Iris pigment epithelial cell (primary cell): ENCODE measurements at regions not wholly inside any gene's neighbourhood (a gene's known extent, or its start where the extent isn't known, plus 50 kb on each side); places are given as distances from the start of the nearest gene placed in this dataset.
"Not testable (repeated sequence)": the region's sequence is repeated elsewhere in the genome, so short reads cannot be mapped to it uniquely, and the experiment has no call there.

Source experiments
- DNase-seq: peaks from one replicate; pipeline ENCODE4 v3.0.0-alpha.2; 2011; ENCODE audit warnings: low read depth

DNA sequence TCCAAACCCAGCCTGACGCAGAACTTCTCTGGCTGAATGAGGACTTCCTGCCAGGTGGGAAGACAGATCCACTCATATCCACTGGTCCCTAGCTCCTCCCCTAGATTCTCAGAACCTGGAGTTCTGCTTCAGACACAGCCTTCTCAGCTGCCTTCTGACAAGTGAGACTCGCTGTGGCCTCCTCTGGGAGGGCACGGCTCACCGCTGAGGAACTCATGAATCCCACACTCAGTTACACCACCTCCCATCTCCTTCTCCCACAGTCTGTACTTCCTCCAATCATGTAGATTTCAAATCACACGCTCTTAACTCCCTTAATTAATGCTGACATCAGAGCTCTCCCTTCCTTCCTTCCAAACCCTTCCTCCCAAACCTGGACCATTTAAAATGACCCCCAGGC lies 86.4 kb upstream of the TMEM45B start:
- no peak for DNase-seq

DNA sequence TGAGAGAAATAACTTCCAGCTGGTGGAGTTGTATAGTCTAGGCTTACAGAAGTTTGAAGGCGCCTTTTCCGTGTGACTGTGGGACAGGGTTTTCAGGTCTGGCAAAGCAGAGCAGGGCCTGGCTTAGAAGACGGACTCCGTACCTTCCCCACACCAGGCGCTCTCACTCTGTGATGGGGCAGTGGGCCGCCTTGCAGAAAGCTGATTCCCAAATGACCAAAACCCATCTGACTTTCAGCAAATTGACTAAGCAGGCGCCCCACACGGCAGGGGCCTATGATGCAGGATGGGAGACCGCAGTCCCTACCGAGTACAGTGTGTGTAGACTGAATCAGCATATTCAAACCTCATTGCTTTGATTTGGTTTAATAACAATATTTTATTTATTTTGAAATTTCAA lies 85.8 kb upstream of the TMEM45B start:
- DNase-seq: no peak

DNA sequence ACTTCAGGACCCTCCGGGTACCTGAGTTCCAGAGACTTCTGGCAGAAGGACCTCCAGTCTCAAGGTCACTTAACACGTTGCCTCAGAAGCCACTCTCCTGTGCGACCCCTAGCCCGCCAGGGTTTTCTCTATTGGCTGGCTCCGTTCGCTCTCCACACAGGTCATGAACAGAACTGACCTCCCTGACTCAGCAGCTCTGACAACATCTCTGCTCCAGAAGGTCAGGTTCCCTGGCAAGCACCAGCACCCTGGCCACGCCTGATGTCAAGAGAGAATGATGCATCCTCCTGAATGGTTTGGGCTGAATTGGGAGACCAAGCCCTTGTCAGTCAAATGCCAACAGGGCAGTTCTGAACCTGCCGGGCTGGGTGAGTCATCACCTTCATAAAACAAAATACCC lies 84.3 kb upstream of the TMEM45B start:
- DNase-seq: no peak

DNA sequence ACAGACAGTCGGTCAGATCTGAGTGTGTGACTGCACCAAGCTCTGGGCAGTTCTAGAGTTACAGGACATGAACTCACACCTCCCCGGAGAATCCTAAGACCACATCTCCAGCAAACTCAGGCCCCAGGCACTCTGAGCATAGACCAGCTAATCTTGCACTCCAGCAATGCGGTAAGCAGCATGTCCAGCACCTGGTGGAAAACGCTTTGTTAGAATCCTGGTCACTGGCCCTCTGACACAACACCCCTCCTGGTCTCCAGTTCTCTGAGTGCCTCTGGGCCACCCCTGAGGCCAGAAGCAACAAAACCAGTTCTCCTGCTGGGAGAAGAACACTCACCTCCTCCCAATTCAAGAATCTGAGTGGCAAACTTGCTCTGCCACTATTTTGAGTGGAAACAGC lies 82.7 kb upstream of the TMEM45B start:
- no peak for DNase-seq

DNA sequence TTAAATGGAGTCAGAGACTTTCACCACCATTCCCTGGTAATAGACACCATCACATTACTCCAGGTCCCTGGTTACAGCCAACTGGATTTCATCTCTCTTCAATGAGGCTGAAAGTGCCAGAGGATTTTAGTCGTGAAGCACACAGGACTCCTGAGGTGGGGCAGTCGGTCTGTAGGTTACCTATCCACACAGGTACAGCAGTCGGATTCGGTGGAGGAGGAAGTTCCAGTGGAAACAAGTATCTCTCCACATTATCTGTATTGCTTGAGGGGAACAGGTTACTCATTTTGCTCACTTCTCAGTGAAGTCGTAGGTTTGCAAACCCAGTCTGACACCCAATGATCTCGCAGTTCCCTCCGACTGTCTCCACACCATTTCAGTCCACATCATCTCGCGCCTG lies 82.3 kb upstream of the TMEM45B start:
- DNase-seq: no peak

DNA sequence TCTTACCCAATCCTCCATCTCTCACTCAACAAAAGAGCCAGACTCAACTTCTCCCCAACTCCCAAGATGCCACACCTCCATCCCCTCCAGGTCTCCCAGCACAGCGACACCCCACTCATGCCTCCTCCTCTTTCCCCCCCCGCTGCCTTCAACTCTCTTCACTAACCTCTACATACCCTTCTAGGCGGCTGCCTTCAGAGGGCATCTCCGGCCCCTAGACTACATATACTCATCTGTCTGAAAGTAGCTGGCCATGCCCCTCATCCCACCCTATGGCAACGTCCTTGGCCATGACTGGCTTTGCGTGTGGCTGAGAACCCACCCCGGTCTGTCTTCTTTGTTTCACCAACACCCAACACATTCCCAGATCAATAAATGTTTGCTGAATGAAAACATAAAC lies 81.7 kb upstream of the TMEM45B start:
- DNase-seq: no peak

DNA sequence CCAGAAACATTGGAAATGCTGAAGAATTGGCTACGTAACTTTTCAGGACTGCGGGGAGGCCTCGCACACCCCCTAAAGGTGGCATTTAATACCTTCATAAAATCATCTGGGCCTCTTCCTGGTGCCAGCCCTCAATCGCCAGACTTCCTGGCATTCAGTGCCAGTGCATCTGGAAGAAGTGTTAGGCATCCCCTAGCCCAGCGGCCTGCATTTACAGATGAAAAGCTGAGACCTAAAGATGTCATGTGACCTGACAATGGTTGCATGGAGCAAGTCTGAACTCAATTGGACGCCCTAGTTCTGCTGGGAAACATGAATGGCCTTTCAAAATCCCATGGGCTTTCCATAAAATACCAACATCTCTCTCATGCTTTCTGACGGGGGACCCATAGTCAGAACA lies 81.0 kb upstream of the TMEM45B start:
- no peak for DNase-seq

DNA sequence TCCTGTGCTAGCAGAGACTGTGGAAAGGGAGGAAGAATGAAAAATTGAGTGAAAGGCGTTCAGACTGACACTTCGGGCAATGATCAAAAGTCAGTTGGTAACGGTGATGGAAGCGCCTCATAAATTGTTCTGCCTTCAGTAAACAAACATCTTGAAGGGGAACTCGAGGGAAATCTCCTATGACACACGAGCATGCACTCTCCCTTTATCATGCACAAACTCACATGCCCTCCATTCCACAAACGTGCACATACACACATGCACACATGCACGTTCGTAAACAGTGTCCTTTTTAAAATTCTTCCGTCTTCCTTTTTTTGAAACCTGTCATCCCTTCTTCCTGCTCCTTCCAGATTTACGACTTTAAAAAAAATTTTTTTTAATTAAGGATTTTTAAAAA lies 77.8 kb upstream of the TMEM45B start:
- no peak for DNase-seq

DNA sequence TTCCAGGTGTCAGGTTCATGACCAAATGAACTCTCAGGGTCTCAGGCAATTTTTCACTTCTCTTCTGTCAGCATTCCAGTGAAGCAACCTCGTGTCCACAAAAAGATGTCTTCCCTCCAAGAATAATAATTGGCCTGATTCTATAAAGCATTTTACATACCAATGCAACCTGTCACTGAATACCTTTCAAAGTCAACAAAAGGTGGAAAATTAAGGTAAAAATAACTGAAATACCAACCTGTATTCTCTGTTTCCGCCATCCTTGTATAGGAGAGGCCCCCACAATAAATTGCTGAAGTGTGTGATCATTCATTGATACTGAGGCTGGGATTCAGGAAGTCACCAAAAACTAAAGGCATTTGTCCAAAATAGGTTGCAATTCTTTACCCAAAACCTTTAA lies 77.4 kb upstream of the TMEM45B start:
- no peak for DNase-seq

DNA sequence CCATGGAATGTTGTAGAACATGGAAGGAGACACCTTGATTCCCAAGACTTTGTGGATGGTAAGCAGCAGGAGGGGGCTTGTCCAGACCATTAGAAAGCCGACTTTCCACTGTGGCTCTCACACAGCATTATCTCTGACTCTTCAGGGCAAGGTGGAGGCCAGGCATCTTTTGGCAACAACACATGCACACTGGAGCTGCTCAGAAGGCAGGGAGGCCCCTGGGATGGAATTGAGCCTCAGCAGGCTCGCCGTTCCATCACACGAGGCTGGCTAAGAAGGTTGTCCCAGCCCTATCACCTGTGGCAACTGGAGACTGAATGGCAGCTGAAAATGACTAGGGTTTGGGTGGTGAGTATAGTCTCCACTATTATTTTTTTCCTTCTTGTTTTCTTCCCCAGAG lies 76.3 kb upstream of the TMEM45B start:
- DNase-seq: no peak

DNA sequence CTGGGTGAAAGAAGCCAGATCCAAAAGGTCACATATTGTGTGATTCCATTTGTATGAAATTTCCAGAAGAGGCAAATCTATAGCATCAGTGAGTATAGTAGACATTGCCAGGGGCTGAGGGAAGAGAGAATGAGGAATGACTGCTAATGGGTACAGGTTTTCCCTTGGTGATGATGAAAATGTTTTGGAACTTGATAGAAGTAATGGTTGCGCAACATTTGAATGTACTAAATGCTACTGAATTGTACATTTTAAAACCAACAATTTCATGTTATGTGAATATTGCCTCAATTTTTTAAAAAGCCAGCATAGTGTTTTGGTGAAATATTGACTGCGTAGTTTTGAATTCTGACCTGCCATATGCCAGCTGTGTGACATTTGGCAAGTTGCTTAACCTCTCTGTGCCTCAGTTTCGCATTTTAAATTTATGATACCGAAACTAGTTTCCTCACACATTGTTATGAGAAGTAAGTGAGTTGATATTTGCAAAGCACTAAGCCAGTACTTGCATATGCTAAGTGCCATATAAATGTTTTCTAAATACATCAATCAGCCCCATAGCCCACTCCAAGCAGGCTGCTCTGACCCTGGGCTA lies 75.4 kb upstream of the TMEM45B start:
- no peak for DNase-seq

DNA sequence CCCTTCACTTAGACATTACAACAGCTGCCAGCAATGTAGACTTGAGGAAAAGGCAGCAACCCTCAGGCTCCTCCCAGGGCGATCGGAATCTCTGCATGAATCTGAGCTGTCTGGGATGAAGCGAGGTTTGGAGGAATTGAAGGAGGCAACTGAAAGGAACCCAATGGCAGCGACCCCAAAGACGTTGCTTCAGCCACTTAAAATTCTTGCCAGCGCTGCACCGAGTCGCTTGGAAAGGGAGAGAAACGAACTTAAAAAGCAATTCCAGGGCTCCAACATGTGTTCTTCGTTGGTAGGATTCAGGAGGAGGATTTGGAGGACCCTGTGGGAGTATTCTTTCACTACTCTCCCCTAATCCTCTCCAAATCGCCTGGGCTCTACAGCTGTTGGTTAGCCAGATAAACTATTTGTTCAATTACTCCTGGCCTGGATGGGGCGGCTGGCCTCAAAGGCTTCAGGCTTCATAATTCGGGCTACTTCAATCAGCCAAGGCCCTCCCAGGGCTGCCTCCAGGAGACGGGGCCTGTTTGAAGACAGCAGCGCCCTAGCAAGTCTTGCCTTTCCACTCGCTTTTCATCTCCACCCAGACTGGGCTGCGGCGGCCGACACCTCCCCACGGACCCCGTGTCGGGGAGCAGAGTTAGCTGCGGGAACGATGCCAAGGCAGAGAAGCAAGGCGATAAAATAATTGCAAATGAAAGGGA lies 72.4 kb upstream of the TMEM45B start:
- DNase-seq: peak; percentile 28

DNA sequence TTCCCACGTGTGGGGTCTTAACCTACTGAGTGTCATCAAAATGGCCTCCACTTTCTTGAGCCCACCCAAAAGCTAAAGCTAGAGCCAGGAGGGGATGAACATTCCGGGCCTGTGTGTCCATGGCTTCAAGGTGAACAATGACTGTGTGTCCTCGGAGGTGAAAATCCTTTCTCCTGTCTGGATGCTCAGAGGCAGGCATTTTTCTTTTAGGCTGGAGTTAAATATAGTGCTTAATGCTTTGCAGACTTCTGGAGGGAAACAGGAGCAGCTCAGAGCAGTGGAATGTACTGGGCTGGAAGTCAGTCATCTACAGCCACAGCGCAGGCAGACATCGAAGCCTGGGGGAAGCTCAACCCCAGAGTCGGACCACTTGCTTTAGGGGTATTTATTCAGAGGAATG lies 68.6 kb upstream of the TMEM45B start:
- no peak for DNase-seq

DNA sequence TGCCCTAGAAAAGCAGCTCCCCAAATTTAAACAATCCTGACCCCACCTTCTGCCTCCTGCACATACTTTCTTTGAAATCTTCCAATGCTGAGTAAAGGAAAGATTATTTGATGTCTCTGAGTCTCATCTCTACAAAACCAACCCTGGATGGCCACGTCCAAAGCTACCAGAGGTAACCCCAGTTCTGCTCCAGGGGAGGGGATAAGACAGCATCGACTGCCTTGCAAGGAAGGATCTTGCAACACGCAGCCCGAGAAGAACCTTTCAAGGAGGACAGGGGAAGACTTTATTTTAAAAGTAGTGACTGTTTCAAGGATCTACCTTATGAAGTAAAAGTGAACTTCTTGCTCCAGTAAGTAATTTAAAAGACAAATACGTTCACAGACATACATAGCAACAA lies 66.5 kb upstream of the TMEM45B start:
- DNase-seq: no peak

DNA sequence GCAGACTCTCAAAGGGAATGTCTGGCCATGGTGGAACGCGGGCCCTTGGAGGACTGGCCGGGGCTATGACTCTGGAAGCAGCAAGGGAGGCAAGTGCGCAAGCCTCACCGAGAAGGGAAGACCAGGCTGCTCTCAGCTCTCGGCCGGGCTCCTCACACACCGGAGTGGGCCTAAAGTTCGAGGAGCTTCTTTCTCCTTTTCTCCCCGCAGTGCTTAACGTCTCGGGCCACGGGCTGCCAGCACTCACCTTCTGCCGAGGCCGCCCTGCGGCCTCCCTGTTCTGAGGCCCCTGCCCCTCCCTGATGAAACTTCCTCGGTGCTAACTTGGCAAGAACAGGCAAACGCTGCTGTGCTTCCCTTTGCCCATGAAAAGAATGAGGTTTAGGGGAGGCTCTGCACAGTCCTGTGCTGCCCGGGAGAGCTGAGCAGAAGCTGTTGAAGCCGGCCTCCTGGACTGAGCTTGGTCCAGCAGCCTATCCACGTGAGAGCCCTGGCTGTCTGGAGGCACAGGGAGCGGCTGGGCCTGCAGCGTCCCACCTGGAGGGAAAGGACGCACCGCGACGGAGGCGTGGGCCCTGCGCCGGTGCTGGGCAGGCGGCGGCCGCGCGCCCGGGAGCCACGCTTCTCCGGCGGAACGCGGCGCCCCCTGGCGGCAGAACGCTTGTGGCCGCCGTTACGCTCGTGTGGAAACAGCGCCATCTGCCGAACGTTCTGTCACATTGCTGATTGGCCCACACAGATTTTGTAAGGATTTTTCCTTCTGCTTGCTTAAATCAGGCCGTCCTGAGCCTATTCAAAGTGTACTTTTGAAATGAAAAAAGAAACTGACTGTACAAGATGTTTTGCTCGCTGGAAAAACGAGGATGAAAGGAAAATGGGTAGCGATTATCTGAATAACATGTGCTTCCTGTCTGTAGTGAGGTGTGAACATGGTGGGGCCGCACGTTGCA lies 65.0 kb upstream of the TMEM45B start:
- DNase-seq: peak; percentile 58

DNA sequence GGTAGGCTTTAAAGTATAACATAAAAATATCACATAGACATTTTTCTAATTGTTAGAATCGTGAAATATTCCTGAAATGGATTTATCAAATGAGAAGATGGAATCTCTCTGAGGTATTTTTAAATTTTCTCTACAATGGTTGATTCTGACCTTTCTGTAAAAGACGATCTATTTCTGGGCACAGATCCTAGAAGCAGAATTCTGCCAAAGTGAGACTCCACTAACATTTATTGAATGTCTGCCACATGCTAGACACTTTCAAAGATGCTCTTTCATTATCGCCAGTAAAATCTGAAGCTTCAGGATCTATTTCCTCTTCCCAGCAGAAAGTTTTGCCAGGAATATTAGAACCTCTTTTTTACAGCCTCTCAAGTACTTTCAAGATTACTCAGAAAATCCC lies 64.1 kb upstream of the TMEM45B start:
- DNase-seq: no peak

DNA sequence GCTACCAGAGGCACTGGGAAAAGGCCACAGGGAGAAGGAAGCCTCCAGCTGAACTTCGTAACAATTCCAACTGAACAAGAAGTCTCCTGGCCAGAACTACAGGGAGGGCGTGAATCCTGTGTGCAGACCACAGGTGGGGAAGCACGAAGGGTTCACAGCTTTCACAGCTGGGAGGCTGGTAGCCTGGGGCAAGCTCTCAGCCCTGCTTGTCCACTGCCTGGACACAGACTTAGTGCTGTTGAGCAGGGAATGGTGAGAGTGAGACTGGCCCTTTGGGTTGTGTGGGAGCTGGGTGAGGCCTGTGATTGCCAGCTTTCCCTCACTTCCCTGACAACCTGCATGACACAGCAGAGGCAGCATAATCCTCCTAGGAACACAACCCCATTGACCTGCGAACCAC lies 52.1 kb upstream of the TMEM45B start:
- not testable (repeated sequence) for DNase-seq

DNA sequence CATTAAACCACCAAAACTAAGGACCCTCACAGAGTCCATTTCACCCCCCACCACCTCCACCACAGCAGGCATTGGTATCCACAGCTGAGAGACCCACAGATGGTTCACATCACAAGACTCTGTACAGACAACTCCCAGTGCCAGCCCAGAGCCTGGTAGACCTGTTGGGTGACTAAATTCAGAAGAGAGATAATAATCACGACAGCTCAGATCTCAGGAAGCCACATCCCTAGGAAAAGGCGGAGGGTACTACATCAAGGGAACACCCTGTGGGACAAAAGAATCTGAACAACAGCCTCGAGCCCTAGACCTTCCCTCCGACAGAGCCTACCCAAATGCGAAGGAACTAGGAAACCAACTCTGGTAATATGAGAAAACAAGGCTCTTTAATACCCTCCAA lies 51.4 kb upstream of the TMEM45B start:
- not testable (repeated sequence) for DNase-seq
